ENCODE measurements at regions not wholly inside any gene's neighbourhood (a gene's known extent, or its start where the extent isn't known, plus 50 kb on each side); places are given as distances from the start of the nearest gene placed in this dataset.

DNA sequence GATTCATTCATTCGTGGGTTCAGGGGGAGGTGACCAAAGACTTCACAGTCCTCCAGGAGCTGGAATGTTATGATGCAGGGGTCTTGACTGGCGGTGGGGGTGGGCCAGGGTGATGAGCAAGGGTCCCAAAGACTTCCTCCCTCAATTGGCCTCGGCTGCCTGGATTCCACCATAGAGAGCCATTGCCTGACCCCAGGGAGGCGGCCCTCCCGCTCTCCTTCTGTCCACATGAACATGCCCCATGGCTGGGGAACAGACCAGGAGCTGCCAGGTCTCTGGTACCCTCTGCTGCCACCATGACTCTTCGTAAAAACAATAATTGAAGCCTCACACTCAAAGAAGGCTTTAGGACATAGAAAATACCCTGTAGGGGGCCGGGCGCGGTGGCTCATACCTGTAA lies 102.5 kb upstream of the CASZ1 start:
- TF ChIP-seq, protein P1, sequence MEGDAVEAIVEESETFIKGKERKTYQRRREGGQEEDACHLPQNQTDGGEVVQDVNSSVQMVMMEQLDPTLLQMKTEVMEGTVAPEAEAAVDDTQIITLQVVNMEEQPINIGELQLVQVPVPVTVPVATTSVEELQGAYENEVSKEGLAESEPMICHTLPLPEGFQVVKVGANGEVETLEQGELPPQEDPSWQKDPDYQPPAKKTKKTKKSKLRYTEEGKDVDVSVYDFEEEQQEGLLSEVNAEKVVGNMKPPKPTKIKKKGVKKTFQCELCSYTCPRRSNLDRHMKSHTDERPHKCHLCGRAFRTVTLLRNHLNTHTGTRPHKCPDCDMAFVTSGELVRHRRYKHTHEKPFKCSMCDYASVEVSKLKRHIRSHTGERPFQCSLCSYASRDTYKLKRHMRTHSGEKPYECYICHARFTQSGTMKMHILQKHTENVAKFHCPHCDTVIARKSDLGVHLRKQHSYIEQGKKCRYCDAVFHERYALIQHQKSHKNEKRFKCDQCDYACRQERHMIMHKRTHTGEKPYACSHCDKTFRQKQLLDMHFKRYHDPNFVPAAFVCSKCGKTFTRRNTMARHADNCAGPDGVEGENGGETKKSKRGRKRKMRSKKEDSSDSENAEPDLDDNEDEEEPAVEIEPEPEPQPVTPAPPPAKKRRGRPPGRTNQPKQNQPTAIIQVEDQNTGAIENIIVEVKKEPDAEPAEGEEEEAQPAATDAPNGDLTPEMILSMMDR (IDR thresholded peaks at IDR 0.05; ENCODE audit: control extremely low read depth in 1 of 3, insufficient read depth in 1 of 3, low read depth in 1 of 3, low read length in 3 of 3) = no peak
- TF ChIP-seq RAD21 (IDR thresholded peaks at IDR 0.05 in 1 of 2, conservative IDR thresholded peaks at IDR 0.05 in 1 of 2; ENCODE audit: low read depth in 2 of 2, low read length in 2 of 2) = no peak
- no peak for TF ChIP-seq POLR2AphosphoS5 (IDR thresholded peaks at IDR 0.05; ENCODE audit: low read depth, low read length)
- no peak for TF ChIP-seq JUND (IDR thresholded peaks at IDR 0.05; ENCODE audit: low read length)
- TF ChIP-seq CEBPB (IDR thresholded peaks at IDR 0.05; ENCODE audit: low read depth, low read length) = no peak
- TF ChIP-seq ASH2L (IDR thresholded peaks at IDR 0.05; ENCODE audit: low read length) = no peak
- TF ChIP-seq HDAC6 (IDR thresholded peaks at IDR 0.05; ENCODE audit: low read depth, low read length) = no peak
- TF ChIP-seq, protein P2, sequence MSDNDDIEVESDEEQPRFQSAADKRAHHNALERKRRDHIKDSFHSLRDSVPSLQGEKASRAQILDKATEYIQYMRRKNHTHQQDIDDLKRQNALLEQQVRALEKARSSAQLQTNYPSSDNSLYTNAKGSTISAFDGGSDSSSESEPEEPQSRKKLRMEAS (IDR thresholded peaks at IDR 0.05) = no peak
- TF ChIP-seq, protein P3, sequence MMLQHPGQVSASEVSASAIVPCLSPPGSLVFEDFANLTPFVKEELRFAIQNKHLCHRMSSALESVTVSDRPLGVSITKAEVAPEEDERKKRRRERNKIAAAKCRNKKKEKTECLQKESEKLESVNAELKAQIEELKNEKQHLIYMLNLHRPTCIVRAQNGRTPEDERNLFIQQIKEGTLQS (IDR thresholded peaks at IDR 0.05; ENCODE audit: insufficient read depth, low read depth, low read length) = no peak
- no peak for TF ChIP-seq HDAC2 (IDR thresholded peaks at IDR 0.05; ENCODE audit: borderline replicate concordance in 1 of 2, low read depth in 2 of 2, low read length in 2 of 2)
- TF ChIP-seq TEAD4 (IDR thresholded peaks at IDR 0.05; ENCODE audit: low read depth, low read length) = no peak
- no peak for TF ChIP-seq BRCA1 (IDR thresholded peaks at IDR 0.05; ENCODE audit: low read depth, low read length)

Data from H1 (cell line).